ENCODE measurements at regions not wholly inside any gene's neighbourhood (a gene's known extent, or its start where the extent isn't known, plus 50 kb on each side); places are given as distances from the start of the nearest gene placed in this dataset.
A peak's percentile ranks its signal among the peaks of the same experiment; 100 is the strongest.
"Not testable (repeated sequence)": the region's sequence is repeated elsewhere in the genome, so short reads cannot be mapped to it uniquely, and the experiment has no call there.

DNA sequence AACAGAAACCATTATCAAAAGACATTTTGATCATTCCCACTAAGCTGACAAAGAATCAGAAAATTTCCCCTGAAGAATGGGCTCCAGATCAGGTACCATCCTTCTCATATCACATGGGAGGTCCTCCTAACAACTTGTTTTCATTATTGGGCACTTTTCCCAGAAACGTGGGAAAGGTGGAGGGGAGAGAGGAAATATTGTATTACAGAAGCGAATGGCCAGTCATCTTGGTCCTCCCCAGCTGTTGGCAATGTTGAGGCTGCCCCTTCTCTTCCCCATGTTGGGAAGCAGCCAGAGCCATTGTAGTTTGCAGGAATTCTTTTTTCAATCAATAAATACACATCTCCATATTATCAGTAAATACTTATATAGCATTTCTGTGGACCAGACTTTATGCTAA, 126.2 kb upstream of the ZNF608 start:
- no peak for DNase-seq

DNA sequence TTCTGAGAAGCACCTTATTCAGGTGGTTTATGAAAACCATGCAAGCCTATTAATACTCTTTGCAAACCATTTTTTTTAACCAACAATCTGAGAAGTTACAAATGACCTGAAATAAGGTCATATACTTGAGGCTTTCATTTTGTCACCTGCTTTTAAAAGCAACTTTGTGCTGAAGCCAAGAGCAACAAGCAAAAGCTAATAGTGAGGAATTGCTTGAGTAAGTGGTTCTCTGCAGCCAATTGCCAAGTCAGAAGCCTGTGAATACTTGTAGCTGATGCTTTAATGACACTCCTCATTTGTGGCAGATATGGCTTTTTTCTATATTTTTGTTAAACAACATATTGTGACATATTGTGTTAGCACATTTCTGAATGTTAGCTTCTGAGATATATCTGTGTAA, 126.7 kb upstream of the ZNF608 start:
- DNase-seq = no peak

DNA sequence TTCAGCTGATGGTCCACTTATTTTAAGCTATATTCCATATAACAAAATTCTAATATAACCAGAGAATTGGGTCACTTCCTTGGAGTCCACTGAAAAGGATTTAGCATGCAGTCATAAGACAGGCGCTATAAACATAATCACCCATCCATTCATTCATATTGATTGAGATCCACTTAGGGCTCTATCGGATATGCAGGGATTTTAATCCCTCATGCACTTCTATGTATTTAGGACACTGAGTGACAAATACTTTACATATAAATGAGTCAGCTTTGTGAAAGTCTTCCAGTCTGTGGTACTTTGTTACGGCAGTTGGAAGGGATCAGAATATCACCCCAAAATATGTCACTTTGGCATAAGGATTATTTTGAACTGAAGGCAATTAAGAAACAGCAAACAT, 127.3 kb upstream of the ZNF608 start:
- DNase-seq = no peak

DNA sequence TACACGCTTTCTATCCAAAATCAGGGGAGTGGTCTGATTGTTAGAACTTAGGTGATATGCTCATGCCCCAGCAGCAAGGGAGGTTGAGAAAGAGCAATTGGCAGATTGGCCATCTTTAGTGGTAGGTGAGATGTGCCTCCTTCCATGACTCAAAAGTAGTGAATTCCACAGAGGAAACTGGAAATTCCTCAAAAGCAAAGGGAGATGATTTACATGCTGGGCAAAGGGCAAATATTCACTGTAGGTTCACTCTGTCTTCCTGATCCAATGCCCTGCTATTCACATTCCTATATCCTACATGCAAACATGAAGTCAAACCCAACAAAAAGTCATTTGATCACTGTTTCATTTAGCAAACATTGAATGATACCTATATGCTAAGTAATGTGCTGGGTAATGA, 130.1 kb upstream of the ZNF608 start:
- no peak for DNase-seq

DNA sequence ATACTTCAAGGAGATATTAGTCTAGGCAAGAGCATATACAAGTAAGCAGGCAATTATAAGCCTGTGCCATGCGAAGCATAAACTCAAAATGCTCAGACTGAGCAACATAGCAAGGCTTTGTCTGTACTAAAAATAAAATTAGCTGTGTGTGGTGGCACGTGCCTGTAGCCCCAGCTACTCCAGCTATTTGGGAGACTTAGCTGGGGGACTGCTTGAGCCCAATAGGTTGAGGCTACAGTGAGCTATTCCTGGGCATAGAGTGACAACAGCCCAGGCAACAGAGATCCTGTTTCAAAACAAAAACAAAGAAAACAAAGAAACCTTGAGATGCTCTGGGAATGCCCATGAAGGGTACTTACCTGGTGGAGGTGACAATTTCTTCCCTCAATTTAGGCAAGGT, 130.5 kb upstream of the ZNF608 start:
- DNase-seq = no peak

DNA sequence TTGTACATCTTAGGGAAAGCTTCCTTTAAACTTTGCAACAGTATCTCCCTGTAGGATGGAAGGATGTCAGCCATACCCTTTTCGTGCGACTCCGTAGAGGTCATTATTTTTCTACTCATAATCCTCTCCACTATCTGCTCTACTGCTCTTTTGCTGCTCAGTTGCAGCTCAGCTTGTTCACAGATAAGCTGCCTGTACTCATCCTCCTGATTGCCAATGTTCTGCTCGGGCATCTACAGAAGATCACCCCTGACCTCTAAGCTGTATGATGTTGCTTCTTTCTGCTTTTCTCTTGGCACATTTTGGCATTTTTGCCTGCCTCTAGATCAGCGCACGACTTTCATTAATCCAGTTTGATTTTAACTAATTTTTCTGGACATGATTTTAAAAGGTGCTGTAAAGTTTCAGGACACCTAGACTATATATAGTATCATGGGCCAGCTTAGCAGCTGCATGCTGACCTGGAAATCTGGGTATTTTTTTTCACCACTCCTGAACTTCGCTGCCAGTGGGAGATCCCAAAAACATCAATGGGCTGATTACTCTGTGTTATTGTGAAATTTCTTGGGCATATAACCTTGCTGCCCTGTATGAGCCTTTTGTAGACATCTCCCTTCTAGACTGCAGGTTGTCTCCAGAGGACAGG, 131.2 kb upstream of the ZNF608 start:
- DNase-seq = no peak

DNA sequence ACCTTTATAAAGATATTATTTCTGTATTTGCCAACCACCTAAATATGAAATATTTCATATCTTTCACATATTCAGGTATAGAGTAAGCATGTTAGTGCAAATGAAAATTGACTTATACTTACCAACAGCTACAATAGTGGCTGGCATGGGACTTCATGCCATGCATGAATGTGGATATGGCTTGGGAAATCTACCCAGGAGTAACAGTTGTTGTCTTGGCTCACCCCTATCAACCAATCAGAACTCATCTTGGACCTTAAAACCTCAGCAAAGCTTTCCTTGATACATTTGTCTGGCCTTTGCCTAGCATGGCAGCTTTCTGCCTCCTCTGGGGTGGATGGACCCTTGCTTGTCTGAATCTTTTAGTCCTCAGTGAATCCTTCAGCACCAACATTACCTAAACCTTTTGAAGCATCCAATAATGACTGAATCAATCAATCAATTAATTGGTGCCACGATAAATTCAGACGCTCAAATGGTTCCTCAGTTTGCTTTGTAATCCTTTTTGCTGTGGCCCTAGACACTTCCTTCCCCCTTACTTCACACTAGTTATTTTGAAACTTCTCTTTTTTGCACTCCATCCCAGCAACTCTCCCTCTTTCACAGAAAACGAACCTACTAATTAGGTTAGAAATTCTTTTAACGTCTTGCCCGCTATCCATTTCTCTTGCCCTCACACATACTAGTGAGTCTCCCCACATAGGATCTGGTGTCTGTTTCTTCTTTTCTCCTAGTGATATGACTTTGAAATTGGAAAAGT, 132.3 kb upstream of the ZNF608 start:
- no peak for DNase-seq

DNA sequence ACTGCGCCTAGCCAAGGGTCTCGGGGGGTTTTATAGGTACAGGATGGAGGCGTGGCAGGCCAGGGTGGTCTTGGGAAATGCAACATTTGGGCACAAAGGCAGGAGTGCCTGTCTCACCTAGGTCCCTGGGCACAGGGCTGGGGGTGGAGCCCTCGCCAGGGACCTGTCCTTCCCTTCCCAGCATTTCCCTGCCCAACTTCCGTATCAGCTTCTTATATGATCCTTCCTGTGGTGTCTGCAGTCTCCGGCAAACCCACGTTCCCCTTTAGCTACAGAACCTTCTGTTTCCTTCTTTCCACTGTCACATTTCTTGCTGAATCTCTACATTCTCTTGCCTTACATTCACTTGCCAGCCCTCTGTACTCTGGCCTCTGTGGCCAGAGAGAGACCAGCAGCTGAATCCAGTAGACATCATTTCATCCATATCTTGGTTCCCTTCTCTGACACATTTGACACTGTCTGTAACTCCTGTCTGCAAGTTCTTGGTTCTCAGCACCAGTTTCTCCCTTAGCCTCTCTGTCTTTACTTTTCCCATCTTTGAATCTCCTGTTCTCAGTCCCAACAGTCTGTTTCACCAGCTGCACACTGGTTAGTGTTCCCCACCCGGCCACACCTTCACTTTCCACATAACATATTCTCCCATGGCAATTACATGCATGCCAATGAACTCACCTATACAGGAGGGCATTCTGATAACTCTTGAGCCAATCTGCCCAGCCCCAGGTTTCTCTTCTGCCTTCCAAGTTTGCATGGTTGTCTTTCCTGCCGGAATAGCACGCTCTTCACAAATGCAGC, 134.7 kb upstream of the ZNF608 start:
- no peak for DNase-seq

DNA sequence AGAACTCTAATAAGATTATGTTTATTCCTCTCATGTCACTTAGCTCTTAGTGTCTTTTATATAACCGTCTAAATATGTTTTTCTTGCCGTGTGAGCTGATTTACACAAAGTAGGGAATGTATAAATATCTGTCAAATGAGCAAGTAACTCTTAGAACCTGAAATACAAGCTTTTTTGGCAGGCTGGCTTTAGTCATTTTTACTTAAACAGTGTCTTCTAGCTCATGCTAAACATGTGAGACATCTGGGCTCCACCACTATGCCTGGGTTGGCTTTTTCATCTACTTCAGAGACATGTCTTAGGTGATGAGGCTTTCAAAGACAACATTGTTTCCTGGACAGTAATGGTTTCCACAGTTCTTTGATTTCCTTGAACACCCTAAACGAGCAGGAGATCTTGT, 137.2 kb upstream of the ZNF608 start:
- DNase-seq = no peak

DNA sequence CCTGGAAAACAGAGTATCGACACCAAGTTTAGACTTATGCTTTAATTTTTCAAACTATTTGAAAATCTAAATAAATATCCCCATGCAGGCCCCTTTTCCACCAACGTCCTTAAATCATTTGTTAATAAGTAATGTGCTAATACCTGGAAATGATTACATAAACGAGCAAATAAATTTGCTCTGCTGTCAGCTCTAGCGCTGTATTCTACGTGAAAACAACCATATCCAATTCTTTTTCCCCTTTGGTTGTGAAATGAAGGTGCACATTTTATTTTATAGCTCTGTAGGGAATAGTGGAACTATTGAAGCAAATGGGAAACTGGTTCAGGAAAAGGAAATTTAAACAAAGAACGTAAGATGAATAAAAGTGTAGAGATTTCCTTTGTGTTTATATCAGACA, 137.7 kb upstream of the ZNF608 start:
- peak; percentile 16 for DNase-seq

DNA sequence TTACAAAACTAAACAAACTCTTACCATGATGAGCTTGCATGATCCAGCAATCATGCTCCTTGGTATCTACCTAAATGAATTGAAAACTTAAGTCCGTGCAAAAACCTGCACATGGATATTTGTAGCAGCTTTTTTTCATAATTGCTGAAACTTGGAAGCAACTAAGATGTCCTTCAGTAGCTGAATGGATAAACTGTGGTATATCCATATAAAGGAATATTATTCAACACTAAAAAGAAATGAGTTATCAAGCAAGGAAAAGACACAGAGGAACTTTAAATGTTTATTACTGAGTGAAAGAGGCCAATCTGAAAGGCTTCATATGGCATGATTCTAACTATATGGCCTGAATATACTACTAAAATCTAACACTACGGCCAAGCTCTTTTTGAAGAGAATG, 139.1 kb upstream of the ZNF608 start:
- DNase-seq = no peak

DNA sequence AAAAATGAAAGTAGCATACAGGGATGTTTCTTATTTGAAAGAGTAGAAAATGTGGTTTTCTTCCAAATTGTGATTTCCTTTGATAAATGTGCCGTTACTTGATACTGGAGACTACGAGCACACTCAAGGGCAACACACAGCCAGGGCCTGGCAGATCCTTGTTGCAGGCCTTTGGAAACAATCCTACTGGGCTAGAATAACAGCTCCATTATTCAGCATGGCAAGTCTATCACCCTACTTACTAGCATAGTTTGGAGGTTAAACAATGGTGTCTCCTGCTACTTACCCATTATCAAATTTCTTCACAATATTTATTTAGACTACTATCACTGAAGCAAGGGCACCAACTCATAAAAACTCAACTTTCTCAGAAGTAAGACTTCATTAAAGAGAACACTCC, 140.8 kb upstream of the ZNF608 start:
- no peak for DNase-seq

DNA sequence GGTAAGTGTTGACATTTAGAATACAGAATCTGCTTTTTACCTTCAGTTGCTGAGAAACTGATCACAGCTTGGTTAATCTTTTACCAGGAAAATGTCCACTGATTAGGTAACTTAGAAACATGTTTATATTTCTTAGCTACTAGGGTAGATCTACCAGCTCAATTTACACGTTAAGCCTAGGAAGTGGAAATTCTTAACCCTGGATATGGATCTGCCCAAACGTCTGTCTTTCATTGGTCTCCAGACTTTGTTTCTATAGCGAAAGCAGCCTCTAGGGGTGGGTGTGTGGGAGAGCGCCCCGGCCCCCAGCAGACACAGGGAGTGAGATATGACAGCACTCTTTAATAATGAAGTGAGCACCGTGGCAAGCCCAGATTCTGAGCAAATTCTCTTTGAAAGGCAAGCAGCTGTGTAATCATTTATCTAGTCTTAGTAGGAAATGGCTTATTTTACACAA, 141.6 kb upstream of the ZNF608 start:
- no peak for DNase-seq

DNA sequence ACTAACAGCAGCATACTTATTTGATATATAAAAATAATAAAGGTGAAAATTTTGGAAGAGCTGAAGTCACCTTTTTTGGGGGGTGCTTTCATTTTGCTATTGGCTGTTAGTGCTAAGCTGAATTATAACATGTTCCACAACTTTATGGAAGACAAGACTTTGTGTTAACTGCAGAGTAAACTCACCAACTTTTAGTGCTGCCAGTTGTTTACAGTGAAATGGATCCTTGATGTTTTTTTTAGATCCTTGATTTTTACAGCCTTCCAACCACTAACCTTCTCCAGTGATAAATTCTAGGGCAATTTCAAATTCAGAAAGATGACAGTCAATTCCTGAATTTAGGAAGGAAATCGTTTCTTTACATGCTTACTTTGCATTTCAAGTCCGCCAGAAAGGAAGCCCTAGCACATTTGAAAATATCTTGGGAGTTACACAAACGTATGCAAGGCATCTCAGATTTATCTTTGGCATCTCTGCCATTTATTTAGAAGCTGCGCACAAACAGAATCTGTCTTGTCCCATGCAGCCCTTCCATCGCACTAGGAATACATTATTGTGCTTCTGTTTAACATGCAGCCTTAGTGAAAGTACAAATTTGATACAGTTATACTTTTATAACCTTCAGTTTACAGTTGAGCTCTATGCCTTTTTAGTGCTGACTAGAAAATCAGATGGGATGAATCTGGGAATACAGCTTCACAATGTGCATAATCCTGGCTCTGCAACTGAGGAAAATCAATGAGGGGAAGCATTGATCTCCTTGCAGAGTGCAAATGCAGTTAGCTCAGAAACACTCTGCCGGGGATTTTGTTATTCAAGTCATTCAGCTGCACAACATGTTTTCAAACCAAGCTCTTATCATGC, 142.4 kb upstream of the ZNF608 start:
- no peak for DNase-seq

DNA sequence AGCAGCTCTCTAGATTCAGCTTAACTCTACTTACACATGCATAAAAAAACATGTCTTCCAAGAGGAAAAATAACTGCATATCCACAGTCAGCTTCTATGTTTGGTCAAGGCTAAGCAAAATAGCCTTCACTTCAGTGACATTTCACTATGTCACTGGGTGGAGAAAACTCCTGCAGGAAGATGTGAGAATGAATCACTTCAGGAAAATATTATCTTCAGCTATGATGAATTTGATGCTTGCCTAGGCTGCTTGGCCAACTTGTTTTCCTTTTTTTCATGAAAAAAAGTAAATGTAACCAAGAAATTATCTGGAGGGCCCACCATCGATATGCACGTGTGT, 143.0 kb upstream of the ZNF608 start:
- DNase-seq = peak; percentile 10

DNA sequence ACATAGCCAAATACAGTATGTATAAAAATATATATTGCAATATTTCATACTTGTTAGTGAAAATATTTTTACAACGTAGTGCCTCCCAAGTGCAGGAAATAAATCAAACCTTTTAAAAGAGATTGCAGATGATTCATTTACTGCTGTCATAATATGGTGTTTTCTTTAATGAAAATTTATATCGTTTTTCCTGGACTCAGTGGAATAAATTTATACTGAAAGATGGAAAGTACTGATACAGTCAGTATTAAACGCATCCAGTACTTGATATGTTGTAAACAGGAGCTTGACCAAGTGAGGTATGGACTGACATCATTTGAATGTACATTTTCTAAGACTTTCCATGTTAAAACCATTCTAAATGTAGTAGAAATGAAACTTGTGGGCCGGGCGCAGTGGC, 143.4 kb upstream of the ZNF608 start:
- DNase-seq = no peak

DNA sequence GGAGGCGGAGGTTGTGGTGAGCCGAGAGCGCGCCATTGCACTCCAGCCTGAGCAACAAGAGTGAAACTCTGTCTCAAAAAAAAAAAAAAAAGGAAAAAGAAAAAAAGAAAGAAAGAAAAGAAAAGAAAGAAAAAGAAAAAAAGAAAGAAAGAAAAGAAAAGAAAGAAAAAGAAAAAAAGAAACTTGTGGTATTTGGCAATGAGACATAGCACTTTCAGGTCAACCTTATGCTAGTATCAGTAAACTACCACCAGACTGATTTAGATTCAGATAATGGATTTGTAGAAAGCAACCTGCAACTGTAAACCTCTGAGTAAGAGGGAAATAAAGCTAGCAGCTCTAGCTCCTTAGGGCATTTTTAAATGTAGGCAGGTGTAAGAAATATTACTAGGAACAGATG, 144.0 kb upstream of the ZNF608 start:
- DNase-seq = not testable (repeated sequence)

DNA sequence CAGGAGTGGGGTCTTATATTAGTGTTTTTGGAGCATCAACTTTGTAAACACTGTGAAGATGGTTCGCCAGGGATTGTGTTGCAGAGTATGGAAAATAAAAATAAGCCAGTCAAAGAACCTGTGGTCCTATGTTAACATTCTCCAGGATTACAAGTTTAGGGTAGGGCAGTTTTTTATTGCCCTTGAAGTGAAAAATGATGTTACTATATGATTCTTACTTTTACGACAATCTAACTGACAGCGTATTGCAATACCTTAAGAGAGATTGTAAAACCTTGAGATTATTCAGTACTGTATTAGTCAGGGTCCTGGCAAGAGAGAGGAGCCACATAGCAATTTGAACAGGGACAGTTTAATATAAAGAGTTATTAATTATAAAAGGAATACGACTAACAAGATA, 144.7 kb upstream of the ZNF608 start:
- no peak for DNase-seq

DNA sequence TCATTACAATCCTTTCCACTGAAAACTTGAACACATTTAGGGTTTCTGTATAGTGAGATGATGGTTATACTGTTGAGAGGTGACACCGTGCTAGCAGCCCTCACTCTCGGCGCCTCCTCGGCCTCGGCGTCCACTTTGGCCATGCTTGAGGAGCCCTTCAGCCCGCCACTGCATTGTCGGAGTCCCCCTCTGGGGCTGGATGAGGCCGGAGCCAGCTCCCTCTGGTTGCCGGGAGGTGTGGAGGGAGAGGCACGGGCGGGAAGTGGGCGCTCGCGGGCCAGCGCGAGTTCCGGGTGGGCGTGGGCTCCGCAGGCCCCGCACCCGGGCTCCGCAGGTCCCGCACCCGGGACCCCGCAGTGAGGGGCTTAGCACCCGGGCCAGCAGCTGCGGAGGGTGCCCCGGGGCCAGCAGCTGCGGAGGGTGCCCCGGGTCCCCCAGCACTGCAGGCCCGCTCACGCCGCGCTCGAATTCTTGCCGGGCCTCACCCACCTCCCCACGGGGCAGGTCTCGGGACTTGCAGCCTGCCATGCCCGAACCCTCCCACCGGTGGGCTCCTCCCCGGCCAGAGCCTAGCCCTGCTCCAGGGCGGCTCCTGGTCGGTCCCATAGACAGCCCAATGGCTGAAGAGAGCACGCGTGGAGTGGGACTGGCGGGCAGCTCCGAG, 145.9 kb upstream of the ZNF608 start:
- DNase-seq = no peak

DNA sequence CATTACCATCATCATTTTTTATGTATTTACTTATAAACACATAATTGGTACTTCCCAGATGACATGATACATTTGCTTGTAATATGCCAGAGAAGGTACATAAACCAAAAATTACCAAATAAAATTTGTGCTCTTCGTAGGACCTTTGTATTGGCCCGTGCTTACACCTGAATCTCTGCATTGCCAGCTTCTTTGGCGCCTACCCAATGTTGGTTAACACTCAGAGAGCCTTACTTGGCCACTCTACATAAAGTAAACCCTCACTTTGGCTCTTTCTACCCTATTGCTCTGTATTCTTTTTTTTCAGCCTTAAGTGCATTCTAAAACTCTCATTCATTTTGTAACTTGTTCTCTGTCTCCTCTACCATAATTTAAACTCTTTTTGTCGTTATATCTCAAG, 148.1 kb upstream of the ZNF608 start:
- no peak for DNase-seq

DNA sequence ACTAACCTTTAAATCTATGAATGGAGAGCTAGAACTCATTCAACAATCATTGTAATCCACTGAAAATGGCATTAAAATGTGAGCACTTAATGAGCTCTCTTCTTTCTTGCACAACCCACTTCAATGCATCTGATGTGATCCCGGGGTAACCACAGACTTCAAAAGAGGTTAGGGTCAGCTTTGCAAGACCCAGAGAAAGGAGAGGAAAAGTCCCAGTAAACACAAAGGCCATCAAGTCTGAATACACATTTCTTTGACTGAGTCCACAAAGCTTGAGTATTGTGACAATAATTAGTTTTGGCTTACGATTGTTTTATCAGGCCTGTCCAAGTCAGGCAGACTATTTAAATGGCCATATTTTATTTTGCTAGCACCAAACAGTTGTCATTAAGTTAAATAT, 148.8 kb upstream of the ZNF608 start:
- no peak for DNase-seq

DNA sequence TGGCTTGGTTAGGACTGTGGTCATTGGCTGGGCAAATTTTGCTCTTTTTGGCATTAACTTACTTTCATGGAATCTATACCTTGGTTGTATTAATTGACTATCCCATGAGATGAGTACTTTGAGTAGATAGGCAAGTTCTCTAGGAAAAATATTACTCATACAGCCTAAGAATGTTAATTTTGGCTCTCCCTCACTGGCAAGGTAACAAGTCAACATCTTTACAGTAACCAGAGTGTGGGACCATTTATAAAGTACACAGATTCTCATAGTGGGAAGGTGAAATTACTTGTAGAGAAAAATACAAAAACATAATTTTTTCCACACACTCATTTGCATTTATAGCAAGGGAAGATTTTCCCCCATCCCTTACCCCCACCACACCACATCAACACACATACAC, 154.6 kb upstream of the ZNF608 start:
- DNase-seq = no peak
